K562 (cell line): ENCODE measurements at regions not wholly inside any gene's neighbourhood (a gene's known extent, or its start where the extent isn't known, plus 50 kb on each side); places are given as distances from the start of the nearest gene placed in this dataset.

ENCODE experiments used
- ATAC-seq: fragments of 200-7000 bp; cut with Tn5 transposase; 3 replicates; pipeline ENCODE4 v1.9.1; 2020; ENCODE audit warnings: moderate library complexity
- BruUV-seq: library from RNA; stranded (reverse); fragments of 400-500 nt; replicated peaks from 2 replicates; lab custom pipeline; 2021; lab: Mats Ljungman, UMichigan
- CTCF ChIA-PET: fragments of 300-600 bp; formaldehyde crosslinking; extraction: SDS; loops from one replicate; lab custom pipeline; 2021; ENCODE audit warnings: low intra/inter-chr PET ratio; lab: Yijun Ruan, JAX
- POLR2A ChIA-PET: fragments of 300-600, 350-650 bp; sonication (Branson Sonifier 250); formaldehyde crosslinking; extraction: SDS; loops from one replicate; lab custom pipeline; 2021; ENCODE audit warnings: antibody characterized with exemption, inconsistent platforms; lab: Yijun Ruan, JAX
- DNase-seq, 4 experiments: peaks; one replicate each; pipeline versions ENCODE4 v3.0.0 to v3.0.0-alpha.2; 2011 to 2018; ENCODE audit warnings: low spot score in 3 of 4, mixed read lengths in 3 of 4; ENCODE audit errors: extremely low read depth in 1 of 4
- FAIRE-seq: peaks from 2 replicates; lab custom pipeline; 2011; peaks lifted over from hg19 to GRCh38; lab: Jason Lieb, UNC
- H2AFZ ChIP-seq: 2 replicates; pipeline ENCODE4 v1.6.0; 2011; ENCODE audit warnings: low read depth, low read length, control low read depth, inconsistent platforms
- H3K27ac ChIP-seq: fragments of 200-600 bp; 3 replicates; pipeline ENCODE4 v1.8.0; 2011; ENCODE audit warnings: low read depth, mild to moderate bottlenecking, control low read depth, inconsistent platforms, low read length, moderate library complexity, mixed read lengths; ENCODE audit errors: extremely low read depth
- H3K27me3 ChIP-seq, 2 experiments: fragments of 300-600 bp in 1 of 2; 2 replicates in 1 of 2; 3 replicates in 1 of 2; pipeline versions ENCODE4 v1.6.0 to v1.8.0; 2011; ENCODE audit warnings: inconsistent platforms in 2 of 2, low read length in 2 of 2, mild to moderate bottlenecking in 1 of 2, mixed read lengths in 1 of 2, moderate library complexity in 1 of 2; ENCODE audit not compliant: control insufficient read depth in 2 of 2, insufficient read depth in 2 of 2
- H3K36me3 ChIP-seq: fragments of 300-600 bp; 3 replicates; pipeline ENCODE4 v1.8.0; 2011; ENCODE audit warnings: mild to moderate bottlenecking, low read length, inconsistent platforms; ENCODE audit not compliant: control insufficient read depth, insufficient read depth
- H3K4me1 ChIP-seq, 2 experiments: fragments of 200-600 bp in 1 of 2; replicated peaks in 1 of 2; 2 replicates in 1 of 2; 3 replicates in 1 of 2; pipeline versions ENCODE4 v1.5.1 to v1.8.0; 2011; ENCODE audit warnings: inconsistent platforms in 2 of 2, low read length in 2 of 2, mild to moderate bottlenecking in 1 of 2, mixed read lengths in 1 of 2, moderate library complexity in 1 of 2; ENCODE audit not compliant: control insufficient read depth in 2 of 2, insufficient read depth in 2 of 2
- H3K4me2 ChIP-seq: 2 replicates; pipeline ENCODE4 v1.6.1; 2011; ENCODE audit warnings: low read length, control low read depth, inconsistent platforms, mixed read lengths; ENCODE audit not compliant: insufficient read depth
- H3K4me3 ChIP-seq: fragments of 200-600 bp; sonication (generic), shearing (Covaris generic); 2 replicates; pipeline ENCODE4 v1.5.1; 2016; ENCODE audit warnings: control low read depth, inconsistent platforms
- H3K79me2 ChIP-seq: fragments of 200-600 bp; 3 replicates; pipeline ENCODE4 v1.8.0; 2011; ENCODE audit warnings: low read length, inconsistent platforms; ENCODE audit not compliant: control insufficient read depth, insufficient read depth
- H3K9ac ChIP-seq, 2 experiments: 2 replicates each; pipeline versions ENCODE4 v1.6.0 to v1.6.1; 2011; ENCODE audit warnings: low read depth in 2 of 2, low read length in 2 of 2, control low read depth in 1 of 2, inconsistent platforms in 1 of 2, mild to moderate bottlenecking in 1 of 2, mixed read lengths in 1 of 2; ENCODE audit not compliant: insufficient read depth in 1 of 2
- H3K9me1 ChIP-seq: one replicate; pipeline ENCODE4 v1.6.0; 2011; ENCODE audit warnings: inconsistent platforms, mild to moderate bottlenecking, low read length, moderate library complexity; ENCODE audit not compliant: control insufficient read depth, insufficient read depth
- H3K9me3 ChIP-seq: replicated peaks from 2 replicates; pipeline ENCODE4 v1.5.1; 2011; ENCODE audit warnings: low read depth, low read length, inconsistent platforms; ENCODE audit not compliant: control insufficient read depth, insufficient read depth
- H4K20me1 ChIP-seq: replicated peaks from 2 replicates; pipeline ENCODE4 v1.6.1; 2011; ENCODE audit warnings: low read length, inconsistent platforms, mixed read lengths; ENCODE audit not compliant: control insufficient read depth, insufficient read depth
- CBFA2T2 ChIP-seq: fragments of 450-650 bp; conservative IDR thresholded peaks from 2 replicates; pipeline ENCODE4 v1.6.1; 2017; ENCODE audit warnings: mild to moderate bottlenecking
- EWSR1 ChIP-seq: fragments of 450-650 bp; IDR thresholded peaks from 2 replicates; pipeline ENCODE4 v1.6.1; 2018; ENCODE audit warnings: borderline replicate concordance, mild to moderate bottlenecking, low read depth, moderate library complexity; ENCODE audit not compliant: partially characterized antibody
- KDM2B ChIP-seq: fragments of 250-450 bp; sonication (Bioruptor Pico); IDR thresholded peaks from 2 replicates; pipeline ENCODE4 v1.8.0; 2021; ENCODE audit warnings: mild to moderate bottlenecking, moderate library complexity
- MAFG ChIP-seq: fragments of 450-650 bp; conservative IDR thresholded peaks from 2 replicates; pipeline ENCODE4 v1.6.1; 2016; ENCODE audit warnings: missing genetic modification characterization, missing compliant biosample characterization
- MCM7 ChIP-seq, 2 experiments: fragments of 450-650 bp; IDR thresholded peaks; 2 replicates each; pipeline ENCODE4 v1.6.1; 2016 to 2018
- MED1 ChIP-seq: sonication (generic); formaldehyde crosslinking; IDR thresholded peaks from 2 replicates; pipeline ENCODE4 v1.8.1; 2023; ENCODE audit warnings: missing genetic modification reagents, borderline replicate concordance
- MTA2 ChIP-seq: fragments of 450-650 bp; IDR thresholded peaks from 2 replicates; pipeline ENCODE4 v1.6.1; 2016; ENCODE audit warnings: low read depth
- NCOA6 ChIP-seq: fragments of 450-650 bp; IDR thresholded peaks from 2 replicates; pipeline ENCODE4 v1.6.1; 2017; ENCODE audit warnings: mild to moderate bottlenecking
- SRSF3 ChIP-seq: fragments of 200-400 bp; formaldehyde crosslinking; IDR thresholded peaks from 2 replicates; pipeline ENCODE4 v1.6.1; 2016; ENCODE audit warnings: mild to moderate bottlenecking, low read length, moderate library complexity; ENCODE audit not compliant: insufficient read depth
- TEAD2 ChIP-seq: fragments of 450-650 bp; IDR thresholded peaks from 2 replicates; pipeline ENCODE4 v1.6.1; 2016; ENCODE audit warnings: missing genetic modification characterization, control low read depth, missing compliant biosample characterization
- ZNF586 ChIP-seq: fragments of 450-650 bp; formaldehyde crosslinking; conservative IDR thresholded peaks from 2 replicates; pipeline ENCODE4 v1.4.0; 2020; ENCODE audit warnings: mild to moderate bottlenecking, moderate library complexity
- WGBS: fragments of 100-300 bp; shearing (Covaris generic); methylation state at CpG from one replicate; pipeline ENCODE4 v1.1.6; 2016; ENCODE audit warnings: low coverage, mixed read lengths; ENCODE audit not compliant: insufficient coverage; ENCODE audit errors: missing lambda C conversion rate; 5-methylcytosine and 5-hydroxymethylcytosine counted together
- in situ Hi-C: fragments of 300-500 bp; cut with MboI; formaldehyde crosslinking; loops from 4 replicates; pipeline ENCODE4 v1.15.0; 2018; ENCODE audit warnings: inconsistent platforms, mixed read lengths
- intact Hi-C: fragments of 100-400 bp; cut with micrococcal nuclease; formaldehyde crosslinking; loops from 2 replicates; pipeline ENCODE4 v1.14.2; 2022
- TF ChIP-seq, protein P1 (sequence below): IDR thresholded peaks from 3 replicates; pipeline ENCODE4 v1.6.1; 2011; ENCODE audit warnings: borderline replicate concordance, mild to moderate bottlenecking, moderate library complexity; ENCODE audit not compliant: insufficient read length; ENCODE audit errors: extremely low read depth
- TF ChIP-seq, protein P2 (sequence below): sonication (generic); formaldehyde crosslinking; IDR thresholded peaks from 2 replicates; pipeline ENCODE4 v1.8.1; 2023; ENCODE audit warnings: mild to moderate bottlenecking, missing genetic modification reagents, moderate library complexity
- TF ChIP-seq, protein P3 (sequence below): fragments of 450-650 bp; conservative IDR thresholded peaks from 2 replicates; pipeline ENCODE4 v1.6.1; 2016; ENCODE audit warnings: missing genetic modification characterization, low read depth, mild to moderate bottlenecking, control low read depth, missing compliant biosample characterization

DNA sequence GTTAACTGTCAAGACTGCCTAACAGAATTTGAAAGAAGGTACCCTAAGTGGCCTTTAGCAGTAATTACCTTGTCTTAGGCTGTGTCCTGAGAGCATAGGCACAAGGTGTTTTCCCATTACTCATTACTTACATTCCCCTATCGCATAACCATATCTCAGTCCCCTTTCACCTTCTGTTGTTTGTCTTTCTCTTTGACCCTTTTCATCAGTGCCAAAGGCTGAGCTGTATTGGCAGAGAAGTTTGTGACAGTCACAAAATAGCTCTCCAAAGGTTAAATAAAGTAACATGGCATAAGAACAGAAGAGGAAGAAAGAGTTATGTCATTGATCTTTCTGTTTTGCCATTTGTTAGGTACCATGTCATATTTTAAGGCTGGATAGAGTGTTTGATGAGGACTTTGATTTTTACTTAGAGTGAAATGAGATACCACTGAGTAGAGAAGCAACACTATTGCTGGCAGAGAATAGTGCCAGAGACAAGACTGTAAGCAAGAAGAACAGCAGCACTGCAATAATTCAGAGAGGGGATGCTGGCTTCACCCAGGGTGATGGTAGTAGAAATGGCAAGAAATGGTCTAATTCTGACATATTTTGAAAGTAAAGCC, 497.8 kb downstream of the TTLL7 start (continued):
- TF ChIP-seq, protein P1, sequence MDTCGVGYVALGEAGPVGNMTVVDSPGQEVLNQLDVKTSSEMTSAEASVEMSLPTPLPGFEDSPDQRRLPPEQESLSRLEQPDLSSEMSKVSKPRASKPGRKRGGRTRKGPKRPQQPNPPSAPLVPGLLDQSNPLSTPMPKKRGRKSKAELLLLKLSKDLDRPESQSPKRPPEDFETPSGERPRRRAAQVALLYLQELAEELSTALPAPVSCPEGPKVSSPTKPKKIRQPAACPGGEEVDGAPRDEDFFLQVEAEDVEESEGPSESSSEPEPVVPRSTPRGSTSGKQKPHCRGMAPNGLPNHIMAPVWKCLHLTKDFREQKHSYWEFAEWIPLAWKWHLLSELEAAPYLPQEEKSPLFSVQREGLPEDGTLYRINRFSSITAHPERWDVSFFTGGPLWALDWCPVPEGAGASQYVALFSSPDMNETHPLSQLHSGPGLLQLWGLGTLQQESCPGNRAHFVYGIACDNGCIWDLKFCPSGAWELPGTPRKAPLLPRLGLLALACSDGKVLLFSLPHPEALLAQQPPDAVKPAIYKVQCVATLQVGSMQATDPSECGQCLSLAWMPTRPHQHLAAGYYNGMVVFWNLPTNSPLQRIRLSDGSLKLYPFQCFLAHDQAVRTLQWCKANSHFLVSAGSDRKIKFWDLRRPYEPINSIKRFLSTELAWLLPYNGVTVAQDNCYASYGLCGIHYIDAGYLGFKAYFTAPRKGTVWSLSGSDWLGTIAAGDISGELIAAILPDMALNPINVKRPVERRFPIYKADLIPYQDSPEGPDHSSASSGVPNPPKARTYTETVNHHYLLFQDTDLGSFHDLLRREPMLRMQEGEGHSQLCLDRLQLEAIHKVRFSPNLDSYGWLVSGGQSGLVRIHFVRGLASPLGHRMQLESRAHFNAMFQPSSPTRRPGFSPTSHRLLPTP: no peak
- TF ChIP-seq CBFA2T2: no peak

DNA sequence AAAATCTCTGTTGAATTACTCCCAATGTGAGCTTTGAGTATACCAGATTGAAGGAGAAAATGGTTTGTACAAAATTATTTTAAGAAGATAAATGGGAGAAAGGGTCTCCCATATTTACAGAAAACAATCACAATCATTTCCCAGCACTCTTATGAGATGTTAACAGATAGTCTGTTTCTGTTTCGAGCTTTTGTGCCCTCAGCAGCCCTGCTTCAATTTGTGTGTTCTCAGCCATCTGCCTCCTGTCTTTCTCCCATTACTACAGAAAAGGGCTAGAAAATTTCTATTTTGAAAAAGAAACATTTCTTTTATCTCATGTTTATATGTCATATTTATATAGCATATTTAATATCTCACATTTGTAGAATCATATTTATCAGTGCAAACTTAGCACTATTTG, 498.4 kb downstream of the TTLL7 start:
- ChIA-PET CTCF (no interaction called here), POLR2A (no interaction called here)
- FAIRE-seq (no peak), ATAC-seq (no peak), DNase-seq (no peak)
- H3K4me2 ChIP-seq: no peak overlapping the region
- in situ Hi-C loops: no loop called here
- H3K9ac ChIP-seq: no peak overlapping the region
- H3K27me3 ChIP-seq: no peaks in the 10 kb centered on the region
- no peak overlapping the region for H2AFZ ChIP-seq
- intact Hi-C loops: no loop called here
- H3K36me3 ChIP-seq: no peaks in the 10 kb centered on the region
- no peak overlapping the region for H3K27ac ChIP-seq
- H3K4me1 ChIP-seq: no peaks in the 10 kb centered on the region
- no peaks in the 10 kb centered on the region for H4K20me1 ChIP-seq
- no peaks in the 10 kb centered on the region for H3K9me3 ChIP-seq
- TF ChIP-seq MAFG (tag) (no peak), MED1 (CRISPR knock-in tag) (no peak), KDM2B (CRISPR knock-in tag) (no peak), MTA2 (no peak), EWSR1 (no peak), ZNF586 (CRISPR knock-in tag) (no peak), MCM7 (IDR thresholded peaks at IDR 0.05) (no peak), SRSF3 (no peak), TEAD2 (tag) (no peak), NCOA6 (no peak)
- TF ChIP-seq, protein P2, sequence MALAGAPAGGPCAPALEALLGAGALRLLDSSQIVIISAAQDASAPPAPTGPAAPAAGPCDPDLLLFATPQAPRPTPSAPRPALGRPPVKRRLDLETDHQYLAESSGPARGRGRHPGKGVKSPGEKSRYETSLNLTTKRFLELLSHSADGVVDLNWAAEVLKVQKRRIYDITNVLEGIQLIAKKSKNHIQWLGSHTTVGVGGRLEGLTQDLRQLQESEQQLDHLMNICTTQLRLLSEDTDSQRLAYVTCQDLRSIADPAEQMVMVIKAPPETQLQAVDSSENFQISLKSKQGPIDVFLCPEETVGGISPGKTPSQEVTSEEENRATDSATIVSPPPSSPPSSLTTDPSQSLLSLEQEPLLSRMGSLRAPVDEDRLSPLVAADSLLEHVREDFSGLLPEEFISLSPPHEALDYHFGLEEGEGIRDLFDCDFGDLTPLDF (CRISPR knock-in tag): no peak
- TF ChIP-seq, protein P3, sequence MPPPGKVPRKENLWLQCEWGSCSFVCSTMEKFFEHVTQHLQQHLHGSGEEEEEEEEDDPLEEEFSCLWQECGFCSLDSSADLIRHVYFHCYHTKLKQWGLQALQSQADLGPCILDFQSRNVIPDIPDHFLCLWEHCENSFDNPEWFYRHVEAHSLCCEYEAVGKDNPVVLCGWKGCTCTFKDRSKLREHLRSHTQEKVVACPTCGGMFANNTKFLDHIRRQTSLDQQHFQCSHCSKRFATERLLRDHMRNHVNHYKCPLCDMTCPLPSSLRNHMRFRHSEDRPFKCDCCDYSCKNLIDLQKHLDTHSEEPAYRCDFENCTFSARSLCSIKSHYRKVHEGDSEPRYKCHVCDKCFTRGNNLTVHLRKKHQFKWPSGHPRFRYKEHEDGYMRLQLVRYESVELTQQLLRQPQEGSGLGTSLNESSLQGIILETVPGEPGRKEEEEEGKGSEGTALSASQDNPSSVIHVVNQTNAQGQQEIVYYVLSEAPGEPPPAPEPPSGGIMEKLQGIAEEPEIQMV (tag): no peak
- no peaks in the 10 kb centered on the region for H3K79me2 ChIP-seq
- H3K4me3 ChIP-seq: no peak overlapping the region
- 0% methylated on average over 1 of the region's 1 CpG for WGBS
- no peaks in the 10 kb centered on the region for H3K9me1 ChIP-seq
- no TSS peak for BruUV-seq
